ENCODE measurements at regions not wholly inside any gene's neighbourhood (a gene's known extent, or its start where the extent isn't known, plus 50 kb on each side); places are given as distances from the start of the nearest gene placed in this dataset.

- no peaks in the 10 kb centered on the region for H3K9me3 ChIP-seq
- H3K36me3 ChIP-seq: no peaks in the 10 kb centered on the region
- TF ChIP-seq POLR2A (IDR thresholded peaks at IDR 0.05): no peak
- no peak overlapping the region for H3K27ac ChIP-seq
- H3K4me1 ChIP-seq: peaks cover 0 to 10% (median 0%) of the 10 kb centered on the region in 4 donors
- H3K4me3 ChIP-seq: no peak overlapping the region
- H3K27me3 ChIP-seq: no peaks in the 10 kb centered on the region
- 75 to 80% methylated on average over 6 of the region's 6 CpGs for WGBS, 2 donors
- no peak for DNase-seq (ENCODE audit: low spot score in 2 of 2)
Measured at GRCh38 chr6:105849746-105850145, 236.4 kb upstream of the PRDM1 start.

GRCh38 chr6:105847433-105847832, 238.7 kb upstream of the PRDM1 start:
- no peak for DNase-seq (ENCODE audit: low spot score in 2 of 2)

GRCh38 chr6:105844275-105844883, 241.8 kb upstream of the PRDM1 start:
- no peaks in the 10 kb centered on the region for H3K27me3 ChIP-seq
- 65 to 66% methylated on average over 7 of the region's 7 CpGs for WGBS, 2 donors
- H3K4me3 ChIP-seq: no peak overlapping the region
- H3K36me3 ChIP-seq: no peaks in the 10 kb centered on the region
- H3K9me3 ChIP-seq: no peaks in the 10 kb centered on the region
- no peak for TF ChIP-seq POLR2A (IDR thresholded peaks at IDR 0.05)
- no peak for TF ChIP-seq CTCF (IDR thresholded peaks at IDR 0.05)
- no peak for TF ChIP-seq EP300 (IDR thresholded peaks at IDR 0.05)
- H3K27ac ChIP-seq: no peak overlapping the region
- no peaks in the 10 kb centered on the region for H3K4me1 ChIP-seq
- no peak for DNase-seq (ENCODE audit: low spot score in 2 of 2)

More at GRCh38 chr6:105847433-105847832, 238.7 kb upstream of the PRDM1 start:
- no peaks in the 10 kb centered on the region for H3K36me3 ChIP-seq
- H3K4me3 ChIP-seq: no peak overlapping the region
- peaks cover 0 to 10% (median 0%) of the 10 kb centered on the region in 4 donors for H3K4me1 ChIP-seq
- no peaks in the 10 kb centered on the region for H3K9me3 ChIP-seq
- TF ChIP-seq CTCF (IDR thresholded peaks at IDR 0.05) (no peak), POLR2A (IDR thresholded peaks at IDR 0.05) (no peak), EP300 (IDR thresholded peaks at IDR 0.05) (no peak)
- H3K27me3 ChIP-seq: no peaks in the 10 kb centered on the region
- H3K27ac ChIP-seq: no peak overlapping the region

GRCh38 chr6:105839266-105839665, 246.9 kb upstream of the PRDM1 start:
- no peak overlapping the region for H3K4me3 ChIP-seq
- H3K4me1 ChIP-seq: peaks cover 0 to 12% (median 2%) of the 10 kb centered on the region in 4 donors
- H3K36me3 ChIP-seq: no peaks in the 10 kb centered on the region
- no peaks in the 10 kb centered on the region for H3K27me3 ChIP-seq
- no peak for DNase-seq (ENCODE audit: low spot score in 2 of 2)
- no peak overlapping the region for H3K27ac ChIP-seq
- H3K9me3 ChIP-seq: no peaks in the 10 kb centered on the region
- no peak for TF ChIP-seq POLR2A (IDR thresholded peaks at IDR 0.05)
- no peak for TF ChIP-seq EP300 (IDR thresholded peaks at IDR 0.05)
- TF ChIP-seq CTCF (IDR thresholded peaks at IDR 0.05): no peak

- Histone ChIP-seq H3K27ac (no peak overlapping the region), H3K9me3 (no peaks in the 10 kb centered on the region), H3K36me3 (no peaks in the 10 kb centered on the region), H3K4me1 (peaks cover 0 to 12% (median 2%) of the 10 kb centered on the region in 4 donors), H3K4me3 (no peak overlapping the region), H3K27me3 (no peaks in the 10 kb centered on the region)
- DNase-seq (ENCODE audit: low spot score in 2 of 2): no peak
- 5 to 20% methylated on average over 1 of the region's 1 CpG for WGBS, 2 donors
- TF ChIP-seq CTCF (IDR thresholded peaks at IDR 0.05): no peak
- no peak for TF ChIP-seq EP300 (IDR thresholded peaks at IDR 0.05)
- TF ChIP-seq POLR2A (IDR thresholded peaks at IDR 0.05): no peak
Measured at GRCh38 chr6:105838171-105838570, 248.0 kb upstream of the PRDM1 start.

- H3K4me1 ChIP-seq: peaks cover 0 to 12% (median 2%) of the 10 kb centered on the region in 4 donors
- WGBS, 2 donors: 84 to 91% methylated on average over 5 of the region's 5 CpGs
- no peak overlapping the region for H3K4me3 ChIP-seq
- no peak for DNase-seq (ENCODE audit: low spot score in 2 of 2)
- H3K27me3 ChIP-seq: no peaks in the 10 kb centered on the region
- no peak overlapping the region for H3K27ac ChIP-seq
- H3K36me3 ChIP-seq: no peaks in the 10 kb centered on the region
- TF ChIP-seq EP300 (IDR thresholded peaks at IDR 0.05) (no peak), POLR2A (IDR thresholded peaks at IDR 0.05) (no peak), CTCF (IDR thresholded peaks at IDR 0.05) (no peak)
- no peaks in the 10 kb centered on the region for H3K9me3 ChIP-seq
Measured at GRCh38 chr6:105836889-105837288, 249.2 kb upstream of the PRDM1 start.
